Activated naive CD4-positive, alpha-beta T cell treated with anti-CD3 and anti-CD28 coated beads, Interleukin-2, amount 50 U/mL, for 24 hours (primary cell): ENCODE measurements at regions not wholly inside any gene's neighbourhood (a gene's known extent, or its start where the extent isn't known, plus 50 kb on each side); places are given as distances from the start of the nearest gene placed in this dataset.
"Not testable (repeated sequence)": the region's sequence is repeated elsewhere in the genome, so short reads cannot be mapped to it uniquely, and the experiment has no call there.

ENCODE experiments used
- H3K27ac Mint-ChIP-seq: one replicate; pipeline ENCODE4 v1.8.0; 2021; ENCODE audit warnings: mild to moderate bottlenecking, mixed read lengths
- H3K27me3 Mint-ChIP-seq: one replicate; pipeline ENCODE4 v1.8.0; 2021; ENCODE audit warnings: mixed read lengths
- H3K36me3 Mint-ChIP-seq: one replicate; pipeline ENCODE4 v1.8.0; 2021; ENCODE audit warnings: mixed read lengths
- H3K4me1 Mint-ChIP-seq: one replicate; pipeline ENCODE4 v1.8.0; 2021; ENCODE audit warnings: mixed read lengths
- H3K4me3 Mint-ChIP-seq: one replicate; pipeline ENCODE4 v1.8.0; 2021; ENCODE audit warnings: mild to moderate bottlenecking, mixed read lengths
- H3K9me3 Mint-ChIP-seq: one replicate; pipeline ENCODE4 v1.8.0; 2021; ENCODE audit warnings: mixed read lengths

GRCh38 chr6:9307786-9308185 lies 872.4 kb upstream of the SLC35B3 start:
- no peak overlapping the region for H3K27ac Mint-ChIP-seq
- H3K4me3 Mint-ChIP-seq, result no peak overlapping the region
- no peaks in the 10 kb centered on the region for H3K27me3 Mint-ChIP-seq
- no peaks in the 10 kb centered on the region for H3K36me3 Mint-ChIP-seq
- H3K4me1 Mint-ChIP-seq, result no peaks in the 10 kb centered on the region
- no peaks in the 10 kb centered on the region for H3K9me3 Mint-ChIP-seq

GRCh38 chr6:9307187-9307586 lies 871.8 kb upstream of the SLC35B3 start:
- no peak overlapping the region for H3K4me3 Mint-ChIP-seq
- no peak overlapping the region for H3K27ac Mint-ChIP-seq
- H3K4me1 Mint-ChIP-seq, result no peaks in the 10 kb centered on the region
- H3K36me3 Mint-ChIP-seq, result no peaks in the 10 kb centered on the region
- H3K9me3 Mint-ChIP-seq, result no peaks in the 10 kb centered on the region
- H3K27me3 Mint-ChIP-seq, result no peaks in the 10 kb centered on the region

GRCh38 chr6:9295644-9296043 lies 860.3 kb upstream of the SLC35B3 start:
- H3K4me1 Mint-ChIP-seq, result no peaks in the 10 kb centered on the region
- no peaks in the 10 kb centered on the region for H3K27me3 Mint-ChIP-seq
- H3K4me3 Mint-ChIP-seq, result no peak overlapping the region
- H3K36me3 Mint-ChIP-seq, result no peaks in the 10 kb centered on the region
- no peak overlapping the region for H3K27ac Mint-ChIP-seq
- H3K9me3 Mint-ChIP-seq, result peaks cover 7% of the 10 kb centered on the region

- Mint-ChIP-seq H3K36me3 (no peaks in the 10 kb centered on the region), H3K4me1 (no peaks in the 10 kb centered on the region), H3K9me3 (no peaks in the 10 kb centered on the region), H3K27me3 (no peaks in the 10 kb centered on the region), H3K27ac (no peak overlapping the region), H3K4me3 (no peak overlapping the region)
Observed at GRCh38 chr6:9292975-9293374, 857.6 kb upstream of the SLC35B3 start.

GRCh38 chr6:9290342-9290741 lies 855.0 kb upstream of the SLC35B3 start:
- H3K4me3 Mint-ChIP-seq, H3K9me3 Mint-ChIP-seq, H3K4me1 Mint-ChIP-seq, H3K27ac Mint-ChIP-seq, H3K27me3 Mint-ChIP-seq, H3K36me3 Mint-ChIP-seq: not testable (repeated sequence)

GRCh38 chr6:9272671-9273070 lies 837.3 kb upstream of the SLC35B3 start:
- Mint-ChIP-seq H3K36me3 (no peaks in the 10 kb centered on the region), H3K4me3 (no peak overlapping the region), H3K27me3 (no peaks in the 10 kb centered on the region), H3K4me1 (no peaks in the 10 kb centered on the region), H3K9me3 (no peaks in the 10 kb centered on the region), H3K27ac (no peak overlapping the region)

GRCh38 chr6:9266741-9267140 lies 831.4 kb upstream of the SLC35B3 start:
- no peak overlapping the region for H3K4me3 Mint-ChIP-seq
- H3K27ac Mint-ChIP-seq, result no peak overlapping the region
- H3K27me3 Mint-ChIP-seq, result no peaks in the 10 kb centered on the region
- no peaks in the 10 kb centered on the region for H3K4me1 Mint-ChIP-seq
- H3K36me3 Mint-ChIP-seq, result no peaks in the 10 kb centered on the region
- H3K9me3 Mint-ChIP-seq, result no peaks in the 10 kb centered on the region

GRCh38 chr6:9257215-9257614 lies 821.9 kb upstream of the SLC35B3 start:
- Mint-ChIP-seq H3K4me1 (no peaks in the 10 kb centered on the region), H3K4me3 (no peak overlapping the region), H3K27me3 (no peaks in the 10 kb centered on the region), H3K9me3 (no peaks in the 10 kb centered on the region), H3K27ac (no peak overlapping the region), H3K36me3 (no peaks in the 10 kb centered on the region)

- H3K4me1 Mint-ChIP-seq, result no peaks in the 10 kb centered on the region
- no peak overlapping the region for H3K27ac Mint-ChIP-seq
- no peaks in the 10 kb centered on the region for H3K9me3 Mint-ChIP-seq
- no peak overlapping the region for H3K4me3 Mint-ChIP-seq
- no peaks in the 10 kb centered on the region for H3K36me3 Mint-ChIP-seq
- no peaks in the 10 kb centered on the region for H3K27me3 Mint-ChIP-seq
Observed at GRCh38 chr6:9254251-9254650, 818.9 kb upstream of the SLC35B3 start.

- no peaks in the 10 kb centered on the region for H3K9me3 Mint-ChIP-seq
- no peaks in the 10 kb centered on the region for H3K36me3 Mint-ChIP-seq
- no peaks in the 10 kb centered on the region for H3K27me3 Mint-ChIP-seq
- H3K27ac Mint-ChIP-seq, result no peak overlapping the region
- H3K4me3 Mint-ChIP-seq, result no peak overlapping the region
- H3K4me1 Mint-ChIP-seq, result no peaks in the 10 kb centered on the region
Observed at GRCh38 chr6:9252799-9253198, 817.5 kb upstream of the SLC35B3 start.

- Mint-ChIP-seq H3K9me3 (no peaks in the 10 kb centered on the region), H3K27ac (no peak overlapping the region), H3K4me3 (no peak overlapping the region), H3K4me1 (no peaks in the 10 kb centered on the region), H3K27me3 (no peaks in the 10 kb centered on the region), H3K36me3 (no peaks in the 10 kb centered on the region)
Observed at GRCh38 chr6:9250852-9251251, 815.5 kb upstream of the SLC35B3 start.

GRCh38 chr6:9248133-9248532 lies 812.8 kb upstream of the SLC35B3 start:
- Mint-ChIP-seq H3K9me3 (no peaks in the 10 kb centered on the region), H3K36me3 (no peaks in the 10 kb centered on the region), H3K27ac (no peak overlapping the region), H3K4me1 (no peaks in the 10 kb centered on the region), H3K4me3 (no peak overlapping the region), H3K27me3 (no peaks in the 10 kb centered on the region)

- Mint-ChIP-seq H3K4me3 (no peak overlapping the region), H3K4me1 (no peaks in the 10 kb centered on the region), H3K36me3 (no peaks in the 10 kb centered on the region), H3K27me3 (no peaks in the 10 kb centered on the region), H3K9me3 (peaks cover 6% of the 10 kb centered on the region), H3K27ac (no peak overlapping the region)
Observed at GRCh38 chr6:9240861-9241260, 805.5 kb upstream of the SLC35B3 start.

- H3K4me1 Mint-ChIP-seq, result no peaks in the 10 kb centered on the region
- H3K27ac Mint-ChIP-seq, result no peak overlapping the region
- H3K4me3 Mint-ChIP-seq, result no peak overlapping the region
- H3K27me3 Mint-ChIP-seq, result no peaks in the 10 kb centered on the region
- peaks cover 11% of the 10 kb centered on the region for H3K9me3 Mint-ChIP-seq
- H3K36me3 Mint-ChIP-seq, result no peaks in the 10 kb centered on the region
Observed at GRCh38 chr6:9236443-9236842, 801.1 kb upstream of the SLC35B3 start.

GRCh38 chr6:9233686-9234085 lies 798.3 kb upstream of the SLC35B3 start:
- Mint-ChIP-seq H3K27me3 (no peaks in the 10 kb centered on the region), H3K9me3 (peaks cover 11% of the 10 kb centered on the region), H3K27ac (no peak overlapping the region), H3K4me1 (no peaks in the 10 kb centered on the region), H3K36me3 (no peaks in the 10 kb centered on the region), H3K4me3 (no peak overlapping the region)

- H3K27ac Mint-ChIP-seq, result no peak overlapping the region
- H3K36me3 Mint-ChIP-seq, result no peaks in the 10 kb centered on the region
- H3K27me3 Mint-ChIP-seq, result no peaks in the 10 kb centered on the region
- H3K4me3 Mint-ChIP-seq, result no peak overlapping the region
- no peaks in the 10 kb centered on the region for H3K4me1 Mint-ChIP-seq
- peaks cover 11% of the 10 kb centered on the region for H3K9me3 Mint-ChIP-seq
Observed at GRCh38 chr6:9233226-9233625, 797.9 kb upstream of the SLC35B3 start.

GRCh38 chr6:9225441-9225871 lies 790.1 kb upstream of the SLC35B3 start:
- no peaks in the 10 kb centered on the region for H3K27me3 Mint-ChIP-seq
- H3K9me3 Mint-ChIP-seq, result peaks cover 17% of the 10 kb centered on the region
- peaks cover 2% of the 10 kb centered on the region for H3K36me3 Mint-ChIP-seq
- no peak overlapping the region for H3K27ac Mint-ChIP-seq
- H3K4me1 Mint-ChIP-seq, result no peaks in the 10 kb centered on the region
- no peak overlapping the region for H3K4me3 Mint-ChIP-seq
